GM12878 (cell line): ENCODE measurements at regions not wholly inside any gene's neighbourhood (a gene's known extent, or its start where the extent isn't known, plus 50 kb on each side); places are given as distances from the start of the nearest gene placed in this dataset.

Source experiments
- ATAC-seq: fragments of 200-7000 bp; cut with Tn5 transposase; 3 replicates; pipeline ENCODE4 v1.9.1; 2020; ENCODE audit warnings: mild to moderate bottlenecking, moderate library complexity
- BruUV-seq: library from RNA; stranded (reverse); fragments of 400-500 nt; replicated peaks from 2 replicates; lab custom pipeline; 2021; lab: Mats Ljungman, UMichigan
- CTCF ChIA-PET: fragments of 300-600 bp; sonication (Branson Sonifier 250); formaldehyde crosslinking; extraction: SDS; loops from one replicate; lab custom pipeline; 2021; ENCODE audit warnings: inconsistent platforms; lab: Yijun Ruan, JAX
- POLR2A ChIA-PET: fragments of 350-600 bp; formaldehyde crosslinking; extraction: SDS; loops from one replicate; lab custom pipeline; 2021; ENCODE audit warnings: inconsistent platforms; lab: Charles Lee
- RAD21 ChIA-PET: fragments of 300-600 bp; sonication (Branson Sonifier 250); formaldehyde crosslinking; loops from one replicate; lab custom pipeline; 2023; ENCODE audit warnings: antibody characterized with exemption; ENCODE audit not compliant: unreplicated experiment; lab: Charles Lee
- SMC1A ChIA-PET: fragments of 300-600 bp; sonication (Branson Sonifier 250); formaldehyde crosslinking; loops from one replicate; lab custom pipeline; 2023; ENCODE audit not compliant: unreplicated experiment, uncharacterized antibody; lab: Charles Lee
- DNase-seq: peaks from one replicate; pipeline ENCODE4 v3.0.0-alpha.2; 2011; ENCODE audit warnings: low read depth, low spot score
- FAIRE-seq: peaks from 3 replicates; lab custom pipeline; 2011; peaks lifted over from hg19 to GRCh38; lab: Jason Lieb, UNC
- H2AFZ ChIP-seq: 2 replicates; pipeline ENCODE4 v1.6.0; 2011; ENCODE audit warnings: low read depth, low read length, control low read depth; ENCODE audit not compliant: control insufficient read depth
- H3K27ac ChIP-seq: 2 replicates; pipeline ENCODE4 v1.5.1; 2011; ENCODE audit warnings: control low read depth; ENCODE audit not compliant: control insufficient read depth, insufficient read depth
- H3K27me3 ChIP-seq, 2 experiments: replicated peaks in 1 of 2; 2 replicates each; pipeline versions ENCODE4 v1.6.0 to v1.6.1; 2011; ENCODE audit warnings: low read length in 1 of 2; ENCODE audit not compliant: control insufficient read depth in 2 of 2, insufficient read depth in 2 of 2
- H3K36me3 ChIP-seq, 2 experiments: 2 replicates each; pipeline ENCODE4 v1.5.1; 2011; ENCODE audit warnings: low read length in 1 of 2; ENCODE audit not compliant: control insufficient read depth in 2 of 2, insufficient read depth in 2 of 2
- H3K4me1 ChIP-seq: 2 replicates; pipeline ENCODE4 v1.6.1; 2011; ENCODE audit warnings: mild to moderate bottlenecking, low read length, moderate library complexity, mixed read lengths; ENCODE audit not compliant: control insufficient read depth, insufficient read depth
- H3K4me2 ChIP-seq: 2 replicates; pipeline ENCODE4 v1.6.0; 2011; ENCODE audit warnings: control low read depth; ENCODE audit not compliant: control insufficient read depth, insufficient read depth
- H3K4me3 ChIP-seq: fragments of 200-600 bp; sonication (generic); 2 replicates; pipeline ENCODE4 v1.5.1; 2016
- H3K79me2 ChIP-seq: 2 replicates; pipeline ENCODE4 v1.6.0; 2011; ENCODE audit warnings: low read length; ENCODE audit not compliant: control insufficient read depth, insufficient read depth
- H3K9ac ChIP-seq: 2 replicates; pipeline ENCODE4 v1.8.0; 2011; ENCODE audit warnings: low read length, control low read depth, mixed read lengths; ENCODE audit not compliant: control insufficient read depth, insufficient read depth
- H3K9me3 ChIP-seq: replicated peaks from 3 replicates; pipeline ENCODE4 v1.5.1; 2011; ENCODE audit warnings: mild to moderate bottlenecking, low read length; ENCODE audit not compliant: control insufficient read depth, insufficient read depth
- H4K20me1 ChIP-seq: 2 replicates; pipeline ENCODE4 v1.6.0; 2011; ENCODE audit not compliant: control insufficient read depth, insufficient read depth
- E4F1 ChIP-seq: fragments of 450-650 bp; IDR thresholded peaks from 2 replicates; pipeline ENCODE4 v1.6.1; 2018; ENCODE audit warnings: borderline replicate concordance, mild to moderate bottlenecking; ENCODE audit not compliant: partially characterized antibody
- EED ChIP-seq: sonication (generic); IDR thresholded peaks from 2 replicates; pipeline ENCODE4 v1.6.1; 2016; ENCODE audit warnings: antibody characterized with exemption, low read depth
- FOS ChIP-seq: IDR thresholded peaks from 3 replicates; pipeline ENCODE4 v1.6.1; 2011; ENCODE audit warnings: borderline replicate concordance; ENCODE audit not compliant: insufficient read length; ENCODE audit errors: extremely low read depth
- JUND ChIP-seq: IDR thresholded peaks from 2 replicates; pipeline ENCODE4 v1.6.1; 2012; ENCODE audit warnings: low read depth, mild to moderate bottlenecking, low read length, improper control_type of control experiment, moderate library complexity
- PAX8 ChIP-seq: fragments of 450-650 bp; IDR thresholded peaks from 2 replicates; pipeline ENCODE4 v1.6.1; 2017; ENCODE audit warnings: mild to moderate bottlenecking, moderate library complexity
- PML ChIP-seq: IDR thresholded peaks from 2 replicates; pipeline ENCODE4 v1.6.1; 2012; ENCODE audit warnings: low read length, inconsistent platforms
- REST ChIP-seq: IDR thresholded peaks from 2 replicates; pipeline ENCODE4 v1.6.1; 2012; ENCODE audit warnings: mild to moderate bottlenecking, low read depth, low read length
- SKIL ChIP-seq: fragments of 450-650 bp; IDR thresholded peaks from 2 replicates; pipeline ENCODE4 v1.6.1; 2017; ENCODE audit warnings: mild to moderate bottlenecking, low read depth, inconsistent platforms; ENCODE audit not compliant: poor library complexity, severe bottlenecking
- ZBTB33 ChIP-seq: fragments of 450-650 bp; IDR thresholded peaks from 2 replicates; pipeline ENCODE4 v1.6.1; 2017; ENCODE audit warnings: mild to moderate bottlenecking
- in situ Hi-C: fragments of 300-500 bp; cut with MboI; formaldehyde crosslinking; loops from 9 replicates; pipeline ENCODE4 v1.14.3; 2018; ENCODE audit warnings: mixed read lengths
- intact Hi-C: fragments of 100-400 bp; cut with micrococcal nuclease; formaldehyde crosslinking; loops from one replicate; pipeline ENCODE4 v1.14.2; 2022; ENCODE audit not compliant: unreplicated experiment

GRCh38 chr14:53360829-53361228 lies 207.7 kb upstream of the DDHD1 start:
- ATAC-seq (no peak), DNase-seq (no peak), FAIRE-seq (no peak)
- H3K27ac ChIP-seq, result no peak overlapping the region
- H3K9me3 ChIP-seq, result no peaks in the 10 kb centered on the region; the same call in 2 of the 3 replicates
- no peak overlapping the region for H3K9ac ChIP-seq
- POLR2A ChIA-PET, result no interaction called here
- RAD21 ChIA-PET, result no interaction called here
- no peak overlapping the region for H2AFZ ChIP-seq
- TF ChIP-seq EED (no peak), E4F1 (no peak), ZBTB33 (no peak), FOS (no peak), JUND (no peak), PML (no peak), SKIL (no peak), REST (no peak), PAX8 (no peak)
- intact Hi-C loops (no loop called here), in situ Hi-C loops (no loop called here)
- CTCF ChIA-PET, result no interaction called here
- SMC1A ChIA-PET, result no interaction called here
- H3K4me1 ChIP-seq, result no peaks in the 10 kb centered on the region; the same call in 1 of the 2 replicates
- no peak overlapping the region for H3K4me3 ChIP-seq
- no TSS peak for BruUV-seq
- no peak overlapping the region for H3K4me2 ChIP-seq
- no peaks in the 10 kb centered on the region for H4K20me1 ChIP-seq
- H3K27me3 ChIP-seq, result no peaks in the 10 kb centered on the region
- no peaks in the 10 kb centered on the region for H3K36me3 ChIP-seq
- no peaks in the 10 kb centered on the region for H3K79me2 ChIP-seq
